Upper lobe of left lung (tissue), 4 donors: ENCODE measurements at regions not wholly inside any gene's neighbourhood (a gene's known extent, or its start where the extent isn't known, plus 50 kb on each side); places are given as distances from the start of the nearest gene placed in this dataset.

ENCODE experiments used
- POLR2A ChIP-seq, 4 donors: fragments of 450-650 bp; IDR thresholded peaks; one replicate each; pipeline ENCODE4 v1.5.1; 2016 to 2017; ENCODE audit warnings: antibody characterized with exemption in 4 of 4, mild to moderate bottlenecking in 2 of 4
- POLR2AphosphoS5 ChIP-seq, 2 donors: sonication (generic); formaldehyde crosslinking; IDR thresholded peaks; one replicate each; pipeline ENCODE4 v1.5.1; 2017; ENCODE audit warnings: antibody characterized with exemption in 2 of 2
- TF ChIP-seq, protein P1 (sequence below), 6 experiments: fragments of 450-650 bp in 4 of 6; fragments of 200-600 bp in 2 of 6; sonication (generic) in 2 of 6; IDR thresholded peaks; one replicate each; pipeline ENCODE4 v1.5.1; 2016 to 2019; ENCODE audit warnings: antibody characterized with exemption in 6 of 6

DNA sequence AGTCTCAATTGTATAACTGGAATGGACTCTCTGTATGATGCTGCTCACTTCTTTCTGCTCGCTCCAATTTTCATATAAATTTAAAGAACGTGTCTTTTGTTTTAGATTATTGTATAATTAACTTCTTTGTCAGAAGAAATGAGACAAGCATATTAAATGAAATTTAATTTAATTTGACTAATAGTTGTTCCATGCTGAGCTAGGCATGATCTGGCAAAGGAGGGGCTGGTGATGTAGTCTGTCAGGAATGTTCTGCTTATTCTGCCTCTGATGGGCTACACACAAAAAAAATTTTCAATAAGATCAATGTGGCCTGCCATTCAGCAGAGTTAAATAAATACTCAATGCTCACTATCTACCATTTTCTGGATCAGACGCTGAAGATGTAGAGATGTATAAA is 208.4 kb upstream of the CD96 start:
- TF ChIP-seq POLR2A (IDR thresholded peaks at IDR 0.05), result no peak
- TF ChIP-seq, protein P1, sequence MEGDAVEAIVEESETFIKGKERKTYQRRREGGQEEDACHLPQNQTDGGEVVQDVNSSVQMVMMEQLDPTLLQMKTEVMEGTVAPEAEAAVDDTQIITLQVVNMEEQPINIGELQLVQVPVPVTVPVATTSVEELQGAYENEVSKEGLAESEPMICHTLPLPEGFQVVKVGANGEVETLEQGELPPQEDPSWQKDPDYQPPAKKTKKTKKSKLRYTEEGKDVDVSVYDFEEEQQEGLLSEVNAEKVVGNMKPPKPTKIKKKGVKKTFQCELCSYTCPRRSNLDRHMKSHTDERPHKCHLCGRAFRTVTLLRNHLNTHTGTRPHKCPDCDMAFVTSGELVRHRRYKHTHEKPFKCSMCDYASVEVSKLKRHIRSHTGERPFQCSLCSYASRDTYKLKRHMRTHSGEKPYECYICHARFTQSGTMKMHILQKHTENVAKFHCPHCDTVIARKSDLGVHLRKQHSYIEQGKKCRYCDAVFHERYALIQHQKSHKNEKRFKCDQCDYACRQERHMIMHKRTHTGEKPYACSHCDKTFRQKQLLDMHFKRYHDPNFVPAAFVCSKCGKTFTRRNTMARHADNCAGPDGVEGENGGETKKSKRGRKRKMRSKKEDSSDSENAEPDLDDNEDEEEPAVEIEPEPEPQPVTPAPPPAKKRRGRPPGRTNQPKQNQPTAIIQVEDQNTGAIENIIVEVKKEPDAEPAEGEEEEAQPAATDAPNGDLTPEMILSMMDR (IDR thresholded peaks at IDR 0.05), result no peak
- TF ChIP-seq POLR2AphosphoS5 (IDR thresholded peaks at IDR 0.05), result no peak
